Right renal pelvis (tissue), 4 donors: ENCODE measurements at regions not wholly inside any gene's neighbourhood (a gene's known extent, or its start where the extent isn't known, plus 50 kb on each side); places are given as distances from the start of the nearest gene placed in this dataset.
"Not testable (repeated sequence)": the region's sequence is repeated elsewhere in the genome, so short reads cannot be mapped to it uniquely, and the experiment has no call there.

ENCODE experiments used
- DNase-seq, 4 donors: peaks; one replicate each; pipeline ENCODE4 v3.0.0-alpha.2; 2013; ENCODE audit warnings: low read depth in 4 of 4, low spot score in 3 of 4, missing footprints in 1 of 4

DNA sequence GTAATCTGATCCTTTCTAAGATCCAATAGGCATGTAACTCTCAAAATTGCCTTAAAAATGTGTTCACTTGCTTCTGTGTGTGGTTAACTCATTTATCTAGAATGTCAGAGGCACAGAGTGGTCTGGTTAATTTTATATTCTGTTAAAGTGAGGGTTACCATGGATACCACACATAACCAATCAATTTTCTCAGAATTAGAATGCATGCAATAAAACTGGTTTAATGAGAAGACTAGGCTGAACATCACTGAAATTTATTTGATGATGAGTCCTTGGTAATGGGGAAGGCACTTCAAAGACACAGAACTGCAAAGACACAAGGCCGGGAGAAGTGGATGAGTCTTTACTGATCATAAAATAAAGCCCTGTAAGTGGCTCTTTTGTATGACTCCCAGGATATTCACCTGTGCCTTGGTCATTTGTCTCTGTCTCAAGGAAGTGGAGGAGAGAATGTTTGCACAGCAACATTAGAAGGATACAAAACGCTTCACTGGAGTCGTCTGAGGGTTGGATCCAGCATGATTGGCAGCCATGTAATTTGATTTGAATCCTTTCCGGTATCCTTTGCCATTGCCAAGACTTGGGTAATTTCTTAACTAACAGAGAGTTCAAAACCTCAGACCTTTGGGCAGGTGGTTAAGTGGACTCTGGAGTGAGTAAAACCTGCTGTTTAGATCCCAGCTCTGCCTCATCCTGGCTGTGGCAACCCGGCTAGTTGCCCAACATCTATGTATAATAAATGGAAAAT lies 94.0 kb upstream of the RBPJ start:
- DNase-seq = peak in 3 of 4 donors; percentile 16 to 65 (median 62)

- no peak for DNase-seq
These were observed 93.1 kb upstream of the RBPJ start for GRCh38 chr4:26227601-26228229.

GRCh38 chr4:26228883-26229282 lies 91.9 kb upstream of the RBPJ start:
- DNase-seq = no peak

DNA sequence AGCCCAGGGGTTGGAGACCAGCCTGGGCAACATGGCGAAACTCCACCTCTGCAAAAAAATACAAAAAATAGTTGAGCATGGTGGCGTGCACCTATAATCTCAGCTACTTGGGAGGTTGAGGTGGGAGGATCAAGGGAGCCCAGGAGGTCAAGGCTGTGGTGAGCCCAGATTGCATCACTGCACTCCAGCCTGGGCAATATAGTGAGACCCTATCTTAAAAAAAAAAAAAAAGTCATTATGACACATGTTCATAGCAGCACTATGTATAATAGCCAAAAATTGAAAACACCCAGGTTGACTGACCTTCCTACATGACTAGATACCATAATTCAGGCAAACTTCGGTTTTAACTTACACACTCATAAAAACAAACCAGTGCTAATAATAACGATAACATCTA lies 90.8 kb upstream of the RBPJ start:
- DNase-seq = no peak

DNA sequence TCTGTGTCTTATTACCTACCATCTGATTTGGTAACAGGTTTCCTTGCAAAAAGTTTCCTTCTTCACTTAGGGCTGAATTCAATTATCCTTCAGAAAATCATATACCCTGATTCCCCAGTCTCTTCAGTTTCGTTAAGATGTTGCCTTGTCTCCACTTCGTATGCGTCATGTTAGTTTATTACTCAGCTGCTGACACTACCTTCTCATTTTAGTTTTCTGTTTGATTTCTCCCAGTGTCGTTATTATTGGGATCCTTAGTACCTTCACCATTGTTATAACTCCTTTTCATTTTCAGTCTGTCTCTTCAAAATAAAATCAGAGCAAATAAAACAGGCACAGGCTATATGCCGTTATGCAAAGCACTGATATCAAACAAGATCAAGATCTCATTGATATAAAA lies 87.5 kb upstream of the RBPJ start:
- DNase-seq = no peak

- DNase-seq = no peak
These were observed 85.3 kb upstream of the RBPJ start for GRCh38 chr4:26235500-26235899.

- DNase-seq = no peak
These were observed 82.9 kb upstream of the RBPJ start for GRCh38 chr4:26237916-26238315.

DNA sequence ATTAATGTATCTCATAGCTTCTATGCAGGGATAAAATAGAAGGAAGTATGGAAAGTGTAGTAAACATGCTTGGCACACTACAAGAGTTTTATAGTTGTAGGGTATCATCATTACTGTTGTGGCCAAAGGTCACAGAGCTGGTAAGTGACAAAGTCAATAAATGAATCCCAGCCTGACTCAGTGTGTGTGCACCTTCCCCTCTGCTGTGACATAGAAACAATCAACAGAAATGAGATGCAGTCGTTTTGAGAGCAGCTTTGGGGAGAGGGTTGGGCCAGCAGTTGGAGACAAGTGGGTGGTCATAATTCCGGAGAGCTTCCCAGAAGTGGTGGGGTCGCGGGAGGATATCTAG lies 82.4 kb upstream of the RBPJ start:
- no peak for DNase-seq

- DNase-seq = no peak
These were observed 81.8 kb upstream of the RBPJ start for GRCh38 chr4:26238778-26239679.

GRCh38 chr4:26239801-26240200 lies 81.0 kb upstream of the RBPJ start:
- DNase-seq = no peak

- DNase-seq = no peak
These were observed 79.6 kb upstream of the RBPJ start for GRCh38 chr4:26241179-26241578.

DNA sequence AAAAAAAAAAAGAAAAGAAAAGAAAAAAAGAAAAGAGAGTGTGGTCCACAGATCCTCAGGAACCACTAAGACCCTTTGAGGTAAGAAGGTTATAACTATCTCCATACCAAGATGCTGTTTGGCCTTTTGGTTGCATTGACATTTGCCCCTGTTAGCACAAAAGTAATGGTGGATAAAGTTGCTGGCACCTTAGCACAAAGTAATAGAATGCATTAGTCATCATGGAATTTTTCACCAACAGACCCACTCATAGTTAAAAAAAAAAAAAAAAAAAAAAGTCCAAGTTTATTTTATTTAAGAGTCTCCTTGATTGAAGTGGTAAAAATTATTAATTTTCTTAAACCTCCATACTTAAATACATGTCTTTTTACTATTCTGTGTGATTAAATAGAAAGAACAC lies 78.4 kb upstream of the RBPJ start:
- no peak for DNase-seq

- not testable (repeated sequence) for DNase-seq
These were observed 76.7 kb upstream of the RBPJ start for GRCh38 chr4:26244138-26244537.

- peak in 2 of 4 donors; percentile 49 to 50 for DNase-seq
These were observed 72.2 kb upstream of the RBPJ start for GRCh38 chr4:26248647-26249046.

GRCh38 chr4:26252349-26253025 lies 68.3 kb upstream of the RBPJ start:
- no peak for DNase-seq

- no peak for DNase-seq
These were observed 66.8 kb upstream of the RBPJ start for GRCh38 chr4:26253968-26254367.

DNA sequence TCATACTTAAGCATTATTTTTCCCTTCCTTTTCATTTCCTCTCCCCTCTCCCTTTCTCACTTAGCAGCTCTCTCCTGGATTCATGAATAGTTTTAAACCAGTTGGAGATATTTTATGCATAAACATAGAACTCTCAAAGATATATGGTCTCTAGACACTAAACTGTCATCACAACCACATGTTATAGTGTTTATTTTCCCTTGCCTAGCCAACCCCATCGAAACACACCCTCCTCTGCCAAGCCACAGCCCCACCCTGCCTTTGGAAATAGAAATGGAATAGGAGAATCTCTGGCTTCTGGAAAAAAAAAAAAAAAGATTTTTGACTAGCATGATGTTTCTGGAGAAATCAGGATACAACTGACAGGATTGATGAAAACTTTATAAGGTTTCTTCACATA lies 64.8 kb upstream of the RBPJ start:
- no peak for DNase-seq

DNA sequence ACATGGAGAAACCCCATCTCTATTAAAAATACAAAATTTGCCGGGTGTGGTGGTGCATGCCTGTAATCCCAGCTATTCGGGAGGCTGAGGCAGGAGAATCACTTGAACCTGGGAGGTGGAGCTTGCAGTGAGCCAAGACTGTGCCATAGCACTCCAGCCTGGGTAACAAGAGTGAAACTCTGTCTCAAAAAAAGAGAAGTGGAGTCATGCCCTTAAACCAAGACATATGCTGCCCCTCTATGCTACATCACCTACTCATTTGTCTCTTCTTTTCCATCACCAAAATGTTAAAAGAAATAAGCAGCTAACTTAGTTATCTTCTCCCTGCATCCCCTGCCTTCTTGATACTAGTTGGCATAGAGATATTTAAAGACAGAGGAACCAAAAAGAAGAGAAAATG lies 63.4 kb upstream of the RBPJ start:
- not testable (repeated sequence) for DNase-seq

- DNase-seq = no peak
These were observed 63.0 kb upstream of the RBPJ start for GRCh38 chr4:26257850-26258249.

DNA sequence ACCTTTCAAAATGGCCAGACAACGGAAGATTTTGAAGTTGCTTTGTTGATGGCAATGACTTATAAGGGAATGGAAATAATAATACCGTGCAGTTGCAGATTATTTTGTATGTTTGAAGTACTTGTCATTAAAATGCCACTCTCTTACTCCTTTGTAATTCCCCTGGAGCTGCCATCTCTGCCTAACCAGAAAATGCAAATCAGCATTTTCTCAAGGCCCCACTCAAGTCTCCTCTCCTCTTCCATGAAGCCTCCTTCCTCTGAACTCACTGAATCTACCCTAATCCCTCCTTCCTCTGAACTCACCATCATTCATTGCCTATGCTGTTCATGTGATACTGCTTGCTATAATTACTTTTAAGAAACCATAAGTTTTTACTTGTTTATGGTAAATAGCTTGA lies 60.2 kb upstream of the RBPJ start:
- no peak for DNase-seq

DNA sequence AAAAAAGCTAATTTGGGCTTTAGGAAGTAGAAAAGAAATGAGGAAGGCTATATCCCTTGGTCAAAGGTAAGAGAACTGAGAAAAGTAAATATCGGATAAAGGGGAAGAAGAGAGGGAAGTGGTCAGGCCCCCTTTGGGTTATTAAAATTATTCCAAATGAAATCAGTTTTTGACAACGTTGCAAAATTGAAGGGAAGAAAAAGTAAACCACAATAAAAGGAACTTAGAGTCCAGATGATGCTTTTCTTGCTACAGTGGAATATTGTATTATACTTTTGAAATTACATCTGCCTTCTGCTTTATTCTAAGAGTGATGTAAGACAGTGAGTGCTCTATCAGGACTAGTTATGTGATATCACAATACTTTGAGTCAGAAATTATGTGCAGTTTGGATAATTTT lies 59.4 kb upstream of the RBPJ start:
- DNase-seq = no peak
